Medulla oblongata (tissue), 1 donor: ENCODE measurements at regions not wholly inside any gene's neighbourhood (a gene's known extent, or its start where the extent isn't known, plus 50 kb on each side); places are given as distances from the start of the nearest gene placed in this dataset.

Experiments used
- DNase-seq: peaks from one replicate; pipeline ENCODE4 v3.0.0-alpha.2; 2015; ENCODE audit errors: extremely low spot score

GRCh38 chr5:52409835-52410234, 377.9 kb upstream of the ITGA1 start:
- no peak for DNase-seq

- DNase-seq: no peak
These were observed 368.4 kb upstream of the ITGA1 start for GRCh38 chr5:52419357-52419756.

DNA sequence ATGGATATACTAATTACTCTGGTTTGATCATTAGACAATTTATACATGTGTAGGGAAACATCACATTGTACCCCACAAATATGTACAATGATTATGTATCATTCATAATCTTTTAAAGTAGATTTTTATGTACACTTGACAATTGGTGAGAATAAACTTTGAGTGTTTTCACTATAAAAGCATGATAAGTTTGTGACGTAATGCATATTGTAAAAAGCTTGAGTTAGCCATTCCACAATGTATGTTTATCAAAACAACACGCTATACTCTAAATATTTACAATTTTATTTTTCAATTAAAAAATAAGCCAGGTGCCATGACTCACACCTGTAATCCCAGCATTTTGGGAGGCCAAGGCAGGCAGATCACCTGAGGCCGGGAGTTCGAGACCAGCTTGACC, 360.1 kb upstream of the ITGA1 start:
- DNase-seq: no peak

DNA sequence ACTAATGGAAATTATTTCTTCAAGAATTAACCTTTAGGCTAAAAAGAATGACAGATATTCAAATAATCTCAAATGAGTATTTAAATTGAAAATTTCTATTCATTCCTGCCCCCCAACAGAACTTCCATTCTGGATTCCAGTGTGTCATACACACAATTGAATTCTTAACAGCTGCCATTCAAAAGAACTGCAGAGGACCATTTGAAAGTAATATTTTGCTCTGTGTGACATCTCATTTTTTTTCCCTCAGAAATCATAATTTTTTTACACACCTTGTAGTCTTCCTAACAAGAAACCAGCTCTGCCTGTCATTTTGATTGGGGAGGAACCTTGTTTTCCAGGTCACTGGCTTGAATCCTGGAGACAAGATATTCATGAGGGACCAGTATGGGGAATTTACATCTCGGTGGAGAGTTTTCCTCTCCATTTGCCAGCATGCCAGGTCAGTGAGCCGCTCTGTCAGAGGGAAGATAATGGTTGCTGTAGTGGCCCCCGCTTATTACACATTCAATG, 358.7 kb upstream of the ITGA1 start:
- no peak for DNase-seq

- no peak for DNase-seq
These were observed 345.9 kb upstream of the ITGA1 start for GRCh38 chr5:52441768-52442167.

- no peak for DNase-seq
These were observed 344.5 kb upstream of the ITGA1 start for GRCh38 chr5:52443187-52443586.

DNA sequence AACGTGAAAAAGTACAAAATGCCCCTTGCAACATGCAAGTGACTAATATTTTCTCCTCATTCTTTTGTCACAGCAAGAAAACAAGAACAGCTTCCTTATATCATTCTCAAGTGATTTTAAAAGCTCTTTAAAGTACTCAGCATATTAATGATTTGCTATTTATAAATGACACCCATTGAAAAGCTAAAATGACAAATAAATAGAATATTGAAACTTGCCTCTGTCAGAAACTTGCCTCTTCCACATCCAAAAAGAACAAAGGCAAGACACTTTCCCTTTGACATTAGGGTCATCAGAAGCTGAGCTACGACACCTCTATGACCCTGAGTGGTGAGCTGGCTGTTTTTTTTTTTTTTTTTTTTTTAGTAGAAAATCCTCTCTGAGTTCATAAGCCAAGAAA, 339.6 kb upstream of the ITGA1 start:
- no peak for DNase-seq

GRCh38 chr5:52449516-52449915, 338.2 kb upstream of the ITGA1 start:
- DNase-seq: no peak

GRCh38 chr5:52452098-52452497, 335.6 kb upstream of the ITGA1 start:
- no peak for DNase-seq

DNA sequence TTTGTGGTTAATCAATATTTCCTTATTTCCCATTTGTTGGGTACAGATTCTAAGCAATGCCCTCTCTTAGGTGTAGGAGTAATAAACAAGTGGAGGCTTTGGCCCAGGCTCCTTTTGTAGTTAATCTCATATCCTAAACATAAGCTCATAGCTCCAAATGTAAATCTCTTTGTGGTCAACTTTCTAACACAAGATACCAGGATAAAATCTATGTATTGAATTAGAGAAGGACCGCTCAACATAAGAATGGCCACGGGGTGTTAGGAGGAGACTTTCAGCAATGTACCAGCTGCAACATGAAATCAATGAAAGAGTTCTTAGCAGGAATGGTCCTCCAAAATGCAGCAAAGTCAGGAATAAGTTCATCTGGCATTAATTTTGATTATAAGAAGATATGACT, 334.5 kb upstream of the ITGA1 start:
- no peak for DNase-seq

DNA sequence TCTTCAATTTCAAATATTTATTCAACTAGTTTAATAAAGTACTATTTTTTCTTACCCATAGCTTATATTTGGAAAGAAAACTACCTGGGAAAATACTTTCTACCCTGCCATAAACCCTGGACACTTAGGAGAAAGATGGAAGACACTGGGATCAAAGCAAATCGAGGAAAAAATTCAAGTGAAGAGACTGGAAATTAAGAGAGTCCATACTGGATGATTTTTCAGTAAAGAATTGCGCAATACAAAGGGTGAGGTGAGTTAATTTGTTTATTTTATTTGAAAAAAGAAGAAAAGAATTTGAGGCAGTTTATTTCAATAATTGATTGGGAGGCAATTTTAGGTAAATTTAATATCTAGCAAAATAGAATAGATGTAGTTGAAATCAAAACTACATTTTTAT, 331.8 kb upstream of the ITGA1 start:
- no peak for DNase-seq

DNA sequence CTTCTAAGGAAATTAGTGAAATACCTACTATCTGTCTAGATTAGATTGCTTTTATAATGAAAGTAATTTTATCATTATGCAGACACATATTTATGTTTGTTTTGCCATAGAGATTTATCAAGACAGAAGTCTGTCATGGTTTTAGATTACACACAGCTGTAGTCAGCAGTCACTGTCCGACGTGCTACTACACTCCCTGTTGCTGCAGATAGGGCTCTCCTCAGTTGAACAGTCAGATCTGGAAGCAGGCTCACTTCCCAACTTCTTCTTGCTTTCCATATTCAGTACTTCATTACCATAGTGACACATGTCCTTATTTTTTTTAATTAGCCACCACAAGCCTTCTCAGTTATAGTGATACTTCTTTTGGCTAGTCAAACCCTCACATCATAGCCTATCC, 329.9 kb upstream of the ITGA1 start:
- DNase-seq: no peak

- no peak for DNase-seq
These were observed 321.6 kb upstream of the ITGA1 start for GRCh38 chr5:52466113-52466512.

- no peak for DNase-seq
These were observed 320.8 kb upstream of the ITGA1 start for GRCh38 chr5:52466749-52467520.

DNA sequence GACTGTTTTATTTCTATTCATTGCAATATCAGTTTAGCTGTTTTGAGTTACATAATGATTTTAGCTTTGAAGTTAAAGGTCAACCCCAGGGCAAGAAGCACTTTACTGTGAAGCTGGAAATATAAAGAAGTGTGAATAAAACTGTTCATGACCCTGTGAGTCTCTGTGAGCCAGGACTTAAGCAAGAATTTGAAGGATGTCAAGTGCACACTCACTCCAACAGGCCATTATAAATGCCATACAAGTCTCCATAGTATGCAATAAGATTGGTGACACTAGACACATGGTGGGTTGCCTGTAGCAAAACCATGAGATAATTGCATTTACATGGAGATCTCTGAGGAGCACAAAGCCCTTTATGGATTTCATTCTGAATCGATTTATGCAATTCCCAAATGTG, 318.7 kb upstream of the ITGA1 start:
- DNase-seq: no peak

GRCh38 chr5:52469420-52469819, 318.3 kb upstream of the ITGA1 start:
- DNase-seq: no peak

GRCh38 chr5:52469835-52470234, 317.9 kb upstream of the ITGA1 start:
- DNase-seq: no peak

DNA sequence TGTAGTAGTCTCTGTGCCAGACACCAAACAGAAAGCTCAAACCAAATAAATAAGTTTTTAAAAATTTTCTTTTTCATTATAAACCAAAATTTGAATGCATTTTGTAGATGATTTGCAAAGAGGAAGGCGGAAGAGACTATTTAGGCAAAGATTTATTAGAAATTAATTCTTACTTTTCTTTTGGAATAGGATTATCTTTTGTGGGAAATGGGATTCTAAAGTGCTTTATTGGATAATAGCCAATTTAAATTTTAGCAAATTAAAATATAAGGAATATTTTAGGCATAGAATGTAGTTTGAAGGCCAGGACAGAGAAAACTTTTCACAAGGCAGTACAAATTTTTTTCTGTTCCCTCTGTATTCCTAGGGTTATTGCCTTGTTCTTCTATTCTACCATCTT, 311.4 kb upstream of the ITGA1 start:
- DNase-seq: no peak

DNA sequence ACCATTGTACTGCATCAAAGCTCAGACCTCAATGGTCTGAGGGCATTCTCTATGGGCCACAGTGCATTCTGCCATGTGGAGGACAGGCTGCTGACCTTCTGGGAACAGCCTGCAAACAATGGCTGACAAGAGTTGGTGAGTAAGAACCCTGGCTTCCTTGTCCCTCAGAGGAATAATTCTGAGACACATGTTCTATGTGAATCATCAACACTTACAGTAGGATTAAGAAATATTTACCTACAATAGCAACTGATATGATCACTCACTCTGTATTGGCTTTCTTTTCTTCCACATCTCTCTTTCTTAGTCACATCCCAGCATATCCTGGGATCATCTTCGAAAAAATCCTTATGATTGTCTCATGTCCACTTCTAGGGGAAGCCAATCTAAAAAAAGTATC, 306.5 kb upstream of the ITGA1 start:
- no peak for DNase-seq

GRCh38 chr5:52481851-52482250, 305.9 kb upstream of the ITGA1 start:
- no peak for DNase-seq

GRCh38 chr5:52491071-52491787, 296.5 kb upstream of the ITGA1 start:
- no peak for DNase-seq

DNA sequence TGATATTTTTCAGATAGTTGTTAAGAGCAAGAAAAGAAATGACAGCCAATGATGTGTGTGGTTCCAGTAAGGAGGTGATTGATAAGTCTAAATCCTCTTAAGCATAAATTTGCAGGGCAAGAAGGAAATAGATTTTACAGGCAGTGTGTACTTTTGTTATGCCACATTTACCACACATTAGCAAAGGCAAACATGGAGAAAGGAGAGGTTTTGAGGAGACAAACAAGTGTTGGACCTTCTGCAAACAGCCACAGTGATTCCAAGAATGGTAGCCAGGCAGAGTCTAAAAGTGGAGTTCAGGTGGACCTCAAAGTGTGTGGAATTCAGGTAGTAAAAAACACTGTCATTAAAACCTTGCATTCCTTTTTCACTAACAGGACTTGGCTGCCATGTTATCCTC, 295.9 kb upstream of the ITGA1 start:
- DNase-seq: no peak

- no peak for DNase-seq
These were observed 290.5 kb upstream of the ITGA1 start for GRCh38 chr5:52497133-52497693.
